ENCODE measurements at regions not wholly inside any gene's neighbourhood (a gene's known extent, or its start where the extent isn't known, plus 50 kb on each side); places are given as distances from the start of the nearest gene placed in this dataset.

GRCh38 chr2:161017780-161018470 is 142.3 kb upstream of the TANK start:
- ChIA-PET POLR2A (no interaction called here), CTCF (no interaction called here)
- H3K27me3 ChIP-seq (ENCODE audit: control insufficient read depth, insufficient read depth, low read length) = no peaks in the 10 kb centered on the region
- H3K4me1 ChIP-seq (ENCODE audit: control insufficient read depth, insufficient read depth, low read length) = no peaks in the 10 kb centered on the region
- no peak overlapping the region for H3K4me3 ChIP-seq (ENCODE audit: low read depth in 2 of 2, low read length in 2 of 2)
- H3K36me3 ChIP-seq (ENCODE audit: control insufficient read depth, insufficient read depth, low read length) = no peaks in the 10 kb centered on the region
- H3K9me3 ChIP-seq (ENCODE audit: control insufficient read depth, insufficient read depth, low read depth, low read length) = no peaks in the 10 kb centered on the region
- H3K27ac ChIP-seq (ENCODE audit: low read length) = no peak overlapping the region
- intact Hi-C loops (cut with micrococcal nuclease; ENCODE audit: unreplicated experiment) (no loop called here), in situ Hi-C loops (cut with HindIII; ENCODE audit: low pct_unique_long_range_greater_than_20kb, low sequenced_read_pairs) (no loop called here)
- ATAC-seq (no peak), DNase-seq (ENCODE audit: low read depth, low spot score) (no peak)
- no TSS peak for BruUV-seq (replicated peaks)
- TF ChIP-seq SIN3A (IDR thresholded peaks at IDR 0.05; ENCODE audit: borderline replicate concordance, insufficient read depth, low read depth, low read length) (no peak), TCF7L2 (IDR thresholded peaks at IDR 0.05; ENCODE audit: low read depth, low read length) (no peak), CTCF (IDR thresholded peaks at IDR 0.05) (no peak), POLR2AphosphoS5 (IDR thresholded peaks at IDR 0.05; ENCODE audit: low read depth, low read length) (no peak), REST (IDR thresholded peaks at IDR 0.05; ENCODE audit: insufficient read depth in 1 of 2, low read depth in 2 of 2, low read length in 1 of 2) (no peak)

- ATAC-seq (no peak), DNase-seq (ENCODE audit: low read depth, low spot score) (no peak)
- ChIA-PET CTCF (no interaction called here), POLR2A (no interaction called here)
- TF ChIP-seq POLR2AphosphoS5 (IDR thresholded peaks at IDR 0.05; ENCODE audit: low read depth, low read length) (no peak), TCF7L2 (IDR thresholded peaks at IDR 0.05; ENCODE audit: low read depth, low read length) (no peak), SIN3A (IDR thresholded peaks at IDR 0.05; ENCODE audit: borderline replicate concordance, insufficient read depth, low read depth, low read length) (no peak), CTCF (IDR thresholded peaks at IDR 0.05) (no peak), REST (IDR thresholded peaks at IDR 0.05; ENCODE audit: insufficient read depth in 1 of 2, low read depth in 2 of 2, low read length in 1 of 2) (no peak)
- no peak overlapping the region for H3K27ac ChIP-seq (ENCODE audit: low read length)
- H3K36me3 ChIP-seq (ENCODE audit: control insufficient read depth, insufficient read depth, low read length) = no peaks in the 10 kb centered on the region
- H3K4me3 ChIP-seq (ENCODE audit: low read depth in 2 of 2, low read length in 2 of 2) = no peak overlapping the region
- BruUV-seq (replicated peaks) = no TSS peak
- in situ Hi-C loops (cut with HindIII; ENCODE audit: low pct_unique_long_range_greater_than_20kb, low sequenced_read_pairs) = no loop called here
- H3K9me3 ChIP-seq (ENCODE audit: control insufficient read depth, insufficient read depth, low read depth, low read length) = no peaks in the 10 kb centered on the region
- H3K27me3 ChIP-seq (ENCODE audit: control insufficient read depth, insufficient read depth, low read length) = no peaks in the 10 kb centered on the region
- intact Hi-C loops (cut with micrococcal nuclease; ENCODE audit: unreplicated experiment) = no loop called here
- no peaks in the 10 kb centered on the region for H3K4me1 ChIP-seq (ENCODE audit: control insufficient read depth, insufficient read depth, low read length)
Observed at GRCh38 chr2:161019311-161019710, 140.9 kb upstream of the TANK start.

All from Panc1 (cell line).